GM12891 (cell line): ENCODE measurements at regions not wholly inside any gene's neighbourhood (a gene's known extent, or its start where the extent isn't known, plus 50 kb on each side); places are given as distances from the start of the nearest gene placed in this dataset.

Source experiments
- POLR2A ChIP-seq: IDR thresholded peaks from 2 replicates; pipeline ENCODE4 v1.6.1; 2011; ENCODE audit warnings: low read depth, low read length, control low read depth
- POU2F2 ChIP-seq: IDR thresholded peaks from 2 replicates; pipeline ENCODE4 v1.6.1; 2011; ENCODE audit warnings: low read depth, mild to moderate bottlenecking, control low read depth, low read length, moderate library complexity
- TAF1 ChIP-seq: IDR thresholded peaks from 2 replicates; pipeline ENCODE4 v1.6.1; 2011; ENCODE audit warnings: low read depth, low read length, control low read depth

DNA sequence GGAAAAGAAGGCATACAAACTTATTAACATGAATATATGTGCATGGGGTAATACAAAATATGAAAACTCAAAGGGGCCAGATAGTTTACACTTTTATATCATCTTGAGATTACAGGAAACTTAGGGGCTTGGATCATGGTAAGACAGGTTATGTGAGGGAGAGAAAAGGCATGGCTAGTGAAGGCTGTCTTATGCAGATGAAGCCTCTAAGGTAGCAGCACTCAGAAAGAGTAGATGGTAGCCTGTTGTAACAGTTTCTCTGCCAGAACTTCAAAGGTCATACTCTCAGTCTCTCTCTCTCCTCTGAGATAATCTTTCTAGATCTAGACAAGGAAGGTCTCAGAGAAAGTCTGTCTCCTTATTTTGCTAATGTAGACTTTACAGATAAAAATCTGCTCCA, 57.2 kb upstream of the FGF10 start:
- no peak for TF ChIP-seq POLR2A
- no peak for TF ChIP-seq TAF1
- TF ChIP-seq POU2F2 = no peak
